ENCODE measurements at regions not wholly inside any gene's neighbourhood (a gene's known extent, or its start where the extent isn't known, plus 50 kb on each side); places are given as distances from the start of the nearest gene placed in this dataset.

DNA sequence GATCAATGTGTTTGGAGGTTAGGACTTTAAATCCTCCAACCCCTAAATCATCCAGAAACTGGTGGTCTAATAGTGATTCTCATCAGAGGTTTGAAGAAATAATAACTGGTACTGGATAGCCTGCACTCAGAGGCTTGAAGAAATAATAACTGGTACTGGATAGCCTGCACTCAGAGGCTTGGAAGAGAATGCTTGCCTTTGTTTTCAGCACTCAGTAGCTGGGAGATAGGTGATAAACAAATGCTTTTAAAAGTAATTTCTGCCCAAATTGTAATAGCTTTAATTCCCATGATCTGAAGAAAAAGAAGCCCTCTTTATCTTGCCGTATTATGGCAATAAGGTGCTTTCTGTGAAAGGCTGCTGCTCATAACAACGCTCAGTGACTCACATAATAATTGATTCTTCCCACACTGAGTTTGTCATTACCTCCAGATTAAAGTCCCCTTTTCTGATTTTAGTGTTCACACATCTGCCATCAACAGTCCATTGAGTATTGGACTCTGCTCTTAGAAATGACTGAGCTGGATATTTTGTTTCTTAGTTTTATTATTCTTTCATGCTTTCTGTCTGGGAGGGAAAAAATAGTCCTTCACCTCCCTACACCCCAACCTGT is 112.3 kb upstream of the PHYHIPL start:
- Histone ChIP-seq H3K36me3 (ENCODE audit: insufficient read depth, low read length) (no peaks in the 10 kb centered on the region), H3K27ac (ENCODE audit: low read depth, low read length) (no peak overlapping the region), H3K9me3 (ENCODE audit: control insufficient read depth in 1 of 2, low read length in 2 of 2) (no peaks in the 10 kb centered on the region), H3K4me3 (ENCODE audit: low read length in 2 of 2) (no peak overlapping the region), H3K27me3 (ENCODE audit: insufficient read depth, low read length) (no peaks in the 10 kb centered on the region), H3K4me1 (ENCODE audit: insufficient read depth, low read length) (no peaks in the 10 kb centered on the region)
- POLR2A ChIA-PET (ENCODE audit: partially characterized antibody), result no interaction called here
- H3K4me1 Mint-ChIP-seq, result no peaks in the 10 kb centered on the region
- no peak overlapping the region for H3K27ac Mint-ChIP-seq
- H3K9me3 Mint-ChIP-seq, result peaks cover 0 to 5% (median 2%) of the 10 kb centered on the region in 8 donors
- H3K36me3 Mint-ChIP-seq, result no peaks in the 10 kb centered on the region
- H3K4me3 Mint-ChIP-seq, result no peak overlapping the region
- no peak for DNase-seq
- H3K27me3 Mint-ChIP-seq, result peaks cover 0 to 2% of the 10 kb centered on the region in 2 donors
- intact Hi-C loops (cut with micrococcal nuclease), result no loop called here
- CTCF ChIA-PET (ENCODE audit: partially characterized antibody), result no interaction called here

DNA sequence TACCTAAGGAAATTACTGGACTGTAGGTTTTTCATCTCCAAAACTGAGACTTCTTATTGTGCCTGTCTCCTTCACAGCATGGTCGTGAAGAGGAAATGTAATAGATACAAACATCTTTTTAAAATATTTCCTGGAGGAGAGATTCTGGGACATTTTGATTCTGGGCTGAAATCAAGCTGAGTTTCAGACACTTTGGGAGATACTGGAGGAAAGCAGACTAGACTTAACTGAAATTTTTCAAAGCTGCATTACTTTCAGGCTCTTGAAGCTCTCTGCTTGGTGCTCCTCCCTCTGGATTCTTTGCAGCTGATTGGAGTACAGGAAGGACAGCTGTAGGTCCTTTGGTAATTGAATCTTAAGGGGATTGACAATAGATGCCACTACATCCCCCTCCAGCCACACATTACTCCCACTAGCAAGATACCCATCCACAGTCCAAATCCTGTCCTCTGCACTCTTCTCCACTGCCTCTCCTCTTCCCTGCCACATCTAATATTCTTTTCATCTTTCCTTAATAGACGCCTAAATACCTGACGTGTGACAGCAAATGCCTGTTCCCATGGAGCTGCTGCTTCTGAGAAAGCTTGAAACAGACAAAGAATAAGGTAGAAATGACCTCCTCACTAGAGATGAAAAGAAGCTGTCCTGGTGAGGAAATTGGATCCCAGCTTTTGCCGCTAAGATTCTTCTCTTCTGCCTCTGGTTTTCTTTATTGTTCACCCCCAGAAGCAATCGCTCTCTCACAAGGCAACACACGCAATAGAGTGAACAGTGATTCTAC is 111.5 kb upstream of the PHYHIPL start:
- no peaks in the 10 kb centered on the region for H3K9me3 ChIP-seq (ENCODE audit: control insufficient read depth in 1 of 2, low read length in 2 of 2)
- intact Hi-C loops (cut with micrococcal nuclease), result no loop called here
- Mint-ChIP-seq H3K27ac (no peak overlapping the region), H3K4me3 (no peak overlapping the region), H3K9me3 (peaks cover 0 to 5% (median under 1%) of the 10 kb centered on the region in 8 donors), H3K27me3 (peaks cover 0 to 2% of the 10 kb centered on the region in 2 donors), H3K36me3 (no peaks in the 10 kb centered on the region), H3K4me1 (no peaks in the 10 kb centered on the region)
- H3K27ac ChIP-seq (ENCODE audit: low read depth, low read length), result no peak overlapping the region
- H3K36me3 ChIP-seq (ENCODE audit: insufficient read depth, low read length), result no peaks in the 10 kb centered on the region
- no peak overlapping the region for H3K4me3 ChIP-seq (ENCODE audit: low read length in 2 of 2)
- no peaks in the 10 kb centered on the region for H3K4me1 ChIP-seq (ENCODE audit: insufficient read depth, low read length)
- DNase-seq, result no peak
- ChIA-PET CTCF (ENCODE audit: partially characterized antibody) (no interaction called here), POLR2A (ENCODE audit: partially characterized antibody) (no interaction called here)
- H3K27me3 ChIP-seq (ENCODE audit: insufficient read depth, low read length), result no peaks in the 10 kb centered on the region

DNA sequence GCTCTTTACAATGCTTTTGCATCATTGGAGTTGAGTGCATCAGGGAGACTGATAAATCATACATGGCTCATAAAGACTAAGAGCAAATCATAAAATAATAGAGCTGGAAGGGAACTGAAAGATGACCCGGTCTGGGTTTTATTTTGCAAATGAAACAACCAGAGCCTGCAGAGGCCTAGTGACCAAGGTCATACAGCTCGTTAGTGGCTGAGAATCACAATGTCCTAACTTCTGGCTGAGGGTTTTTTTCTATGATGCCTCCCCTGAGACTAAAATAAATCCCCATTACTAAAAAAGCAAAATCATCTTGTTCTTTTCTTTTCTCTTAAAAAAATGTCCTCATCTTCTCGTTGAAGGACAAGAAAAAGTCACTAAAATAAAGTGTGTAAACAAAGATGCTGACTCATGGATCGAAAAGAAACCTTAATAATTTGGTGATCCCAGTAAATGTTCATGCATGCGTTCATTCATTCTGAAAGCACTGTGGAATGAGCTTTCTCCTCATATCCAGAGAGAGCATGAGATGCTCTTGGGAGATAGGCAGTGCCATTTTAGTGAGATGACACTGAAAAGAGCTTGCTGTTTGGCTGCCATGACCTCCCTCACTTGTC is 107.8 kb upstream of the PHYHIPL start:
- peaks cover 0 to 7% (median 0%) of the 10 kb centered on the region in 8 donors for H3K9me3 Mint-ChIP-seq
- DNase-seq, result no peak
- H3K36me3 Mint-ChIP-seq, result no peaks in the 10 kb centered on the region
- CTCF ChIA-PET (ENCODE audit: partially characterized antibody), result interaction anchor here (1.5 kb wide), 1 partner anchor 11 kb away, joined by 5 read pairs; no protein-coding TSS in a partner anchor
- Histone ChIP-seq H3K9me3 (ENCODE audit: control insufficient read depth in 1 of 2, low read length in 2 of 2) (no peaks in the 10 kb centered on the region), H3K27me3 (ENCODE audit: insufficient read depth, low read length) (no peaks in the 10 kb centered on the region), H3K4me3 (ENCODE audit: low read length in 2 of 2) (no peak overlapping the region), H3K4me1 (ENCODE audit: insufficient read depth, low read length) (no peaks in the 10 kb centered on the region), H3K27ac (ENCODE audit: low read depth, low read length) (no peak overlapping the region), H3K36me3 (ENCODE audit: insufficient read depth, low read length) (no peaks in the 10 kb centered on the region)
- H3K27ac Mint-ChIP-seq, result no peak overlapping the region
- no peaks in the 10 kb centered on the region for H3K4me1 Mint-ChIP-seq
- no peaks in the 10 kb centered on the region for H3K27me3 Mint-ChIP-seq
- H3K4me3 Mint-ChIP-seq, result no peak overlapping the region
- intact Hi-C loops (cut with micrococcal nuclease), result no loop called here
- POLR2A ChIA-PET (ENCODE audit: partially characterized antibody), result no interaction called here

DNA sequence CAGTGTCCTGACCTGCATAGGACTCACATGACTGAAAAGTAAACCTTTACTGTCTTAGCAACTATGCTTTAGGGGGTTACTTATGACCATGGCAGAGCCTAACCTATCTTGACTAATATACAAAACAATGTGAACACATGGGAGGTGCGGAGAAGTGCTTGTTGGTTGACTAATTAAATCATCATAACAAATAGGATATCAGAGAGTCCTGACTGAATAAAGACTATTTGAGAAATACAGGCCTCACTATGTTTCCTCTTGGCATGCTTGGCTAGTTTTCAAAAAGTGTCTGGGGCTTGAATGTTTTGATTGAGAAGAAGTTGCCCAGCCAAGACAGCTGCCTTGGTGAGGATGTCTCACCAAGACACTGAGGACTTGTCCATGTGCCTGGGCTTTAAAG is 104.4 kb upstream of the PHYHIPL start:
- no peaks in the 10 kb centered on the region for H3K36me3 ChIP-seq (ENCODE audit: insufficient read depth, low read length)
- CTCF ChIA-PET (ENCODE audit: partially characterized antibody), result no interaction called here
- Mint-ChIP-seq H3K4me1 (no peaks in the 10 kb centered on the region), H3K27me3 (no peaks in the 10 kb centered on the region), H3K4me3 (no peak overlapping the region), H3K9me3 (peaks cover 0 to 4% (median 0%) of the 10 kb centered on the region in 8 donors), H3K27ac (no peak overlapping the region), H3K36me3 (no peaks in the 10 kb centered on the region)
- intact Hi-C loops (cut with micrococcal nuclease), result no loop called here
- H3K27ac ChIP-seq (ENCODE audit: low read depth, low read length), result no peak overlapping the region
- POLR2A ChIA-PET (ENCODE audit: partially characterized antibody), result no interaction called here
- H3K4me1 ChIP-seq (ENCODE audit: insufficient read depth, low read length), result no peaks in the 10 kb centered on the region
- no peaks in the 10 kb centered on the region for H3K9me3 ChIP-seq (ENCODE audit: control insufficient read depth in 1 of 2, low read length in 2 of 2)
- no peaks in the 10 kb centered on the region for H3K27me3 ChIP-seq (ENCODE audit: insufficient read depth, low read length)
- no peak for DNase-seq
- H3K4me3 ChIP-seq (ENCODE audit: low read length in 2 of 2), result no peak overlapping the region

DNA sequence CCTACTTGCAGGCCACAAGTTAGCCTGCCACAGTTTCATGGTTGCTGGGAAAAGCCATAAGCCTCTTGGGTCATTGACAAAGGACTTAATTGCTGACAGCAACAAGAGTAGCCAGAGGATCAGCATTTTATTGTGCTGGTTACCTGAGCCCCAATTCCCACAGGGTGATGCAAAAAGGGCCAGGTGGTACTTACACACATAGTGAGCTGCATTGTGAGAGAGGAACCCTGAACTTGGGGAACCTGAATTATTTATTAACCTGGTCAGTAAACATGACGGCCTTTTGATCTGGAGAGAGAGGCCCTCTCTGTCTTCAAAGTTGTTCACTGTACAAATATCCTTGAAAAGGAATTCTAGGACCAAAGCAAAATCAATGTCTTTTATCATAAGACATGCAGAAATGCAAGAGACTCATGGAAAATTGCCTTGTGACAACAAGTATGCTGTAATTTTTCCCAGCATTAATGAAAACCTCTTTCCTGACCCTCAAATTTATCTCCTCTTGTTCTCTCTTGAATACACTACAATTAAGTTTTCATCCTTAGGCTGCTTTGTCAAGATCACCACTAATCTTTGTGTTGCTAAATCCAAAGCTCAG is 102.9 kb upstream of the PHYHIPL start:
- Histone ChIP-seq H3K36me3 (ENCODE audit: insufficient read depth, low read length) (no peaks in the 10 kb centered on the region), H3K27me3 (ENCODE audit: insufficient read depth, low read length) (no peaks in the 10 kb centered on the region), H3K4me1 (ENCODE audit: insufficient read depth, low read length) (no peaks in the 10 kb centered on the region), H3K9me3 (ENCODE audit: control insufficient read depth in 1 of 2, low read length in 2 of 2) (no peaks in the 10 kb centered on the region), H3K27ac (ENCODE audit: low read depth, low read length) (no peak overlapping the region), H3K4me3 (ENCODE audit: low read length in 2 of 2) (no peak overlapping the region)
- Mint-ChIP-seq H3K4me3 (no peak overlapping the region), H3K4me1 (no peaks in the 10 kb centered on the region), H3K36me3 (no peaks in the 10 kb centered on the region), H3K27me3 (no peaks in the 10 kb centered on the region), H3K9me3 (peaks cover 0 to 4% (median 0%) of the 10 kb centered on the region in 8 donors), H3K27ac (no peak overlapping the region)
- CTCF ChIA-PET (ENCODE audit: partially characterized antibody), result no interaction called here
- POLR2A ChIA-PET (ENCODE audit: partially characterized antibody), result no interaction called here
- intact Hi-C loops (cut with micrococcal nuclease), result no loop called here
- no peak for DNase-seq

DNA sequence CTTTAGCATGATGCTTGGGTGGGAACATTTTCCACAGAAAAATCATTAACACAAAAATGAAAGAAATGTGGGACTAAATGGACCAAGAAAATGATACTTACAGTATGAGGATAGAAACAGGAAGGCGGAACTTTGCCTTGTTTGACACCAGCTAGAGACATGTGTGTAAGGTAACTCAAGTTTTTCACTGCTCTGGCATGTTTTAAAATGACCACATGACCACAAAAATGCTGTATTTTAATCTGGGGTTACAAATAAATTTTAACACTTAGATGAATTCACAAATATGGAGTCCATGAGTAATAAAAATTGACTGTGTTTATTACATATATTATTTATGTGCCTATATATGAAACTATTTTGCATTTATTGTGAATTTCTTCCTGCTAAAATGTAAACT is 100.9 kb upstream of the PHYHIPL start:
- ChIA-PET CTCF (ENCODE audit: partially characterized antibody) (no interaction called here), POLR2A (ENCODE audit: partially characterized antibody) (no interaction called here)
- H3K4me1 ChIP-seq (ENCODE audit: insufficient read depth, low read length), result no peaks in the 10 kb centered on the region
- intact Hi-C loops (cut with micrococcal nuclease), result no loop called here
- no peaks in the 10 kb centered on the region for H3K9me3 ChIP-seq (ENCODE audit: control insufficient read depth in 1 of 2, low read length in 2 of 2)
- Mint-ChIP-seq H3K27ac (no peak overlapping the region), H3K9me3 (peaks cover 0 to 4% (median 0%) of the 10 kb centered on the region in 8 donors), H3K27me3 (no peaks in the 10 kb centered on the region), H3K4me1 (no peaks in the 10 kb centered on the region), H3K4me3 (no peak overlapping the region), H3K36me3 (no peaks in the 10 kb centered on the region)
- no peak overlapping the region for H3K27ac ChIP-seq (ENCODE audit: low read depth, low read length)
- no peaks in the 10 kb centered on the region for H3K27me3 ChIP-seq (ENCODE audit: insufficient read depth, low read length)
- no peak for DNase-seq
- no peaks in the 10 kb centered on the region for H3K36me3 ChIP-seq (ENCODE audit: insufficient read depth, low read length)
- no peak overlapping the region for H3K4me3 ChIP-seq (ENCODE audit: low read length in 2 of 2)

DNA sequence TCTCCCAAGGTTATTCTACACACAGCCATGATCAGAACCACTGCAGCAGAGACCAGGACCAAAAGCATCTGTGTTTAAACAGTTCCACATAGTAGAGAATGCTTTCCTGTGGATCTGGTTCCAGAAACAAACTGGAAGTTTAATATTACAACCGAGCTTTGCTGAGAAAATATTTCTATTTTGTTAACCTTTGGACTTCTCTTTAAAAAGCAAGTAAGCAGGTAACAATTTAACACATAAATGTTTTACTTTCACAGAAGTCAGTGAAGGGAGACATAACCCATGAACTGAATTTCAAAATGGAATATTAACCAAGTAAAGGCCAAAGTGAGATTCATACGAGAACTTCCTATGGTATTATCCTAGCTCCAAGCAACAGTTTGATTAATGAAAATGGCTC is 98.6 kb upstream of the PHYHIPL start:
- H3K27ac Mint-ChIP-seq, result no peak overlapping the region
- Histone ChIP-seq H3K4me3 (ENCODE audit: low read length in 2 of 2) (no peak overlapping the region), H3K4me1 (ENCODE audit: insufficient read depth, low read length) (no peaks in the 10 kb centered on the region), H3K27me3 (ENCODE audit: insufficient read depth, low read length) (no peaks in the 10 kb centered on the region), H3K27ac (ENCODE audit: low read depth, low read length) (no peak overlapping the region), H3K9me3 (ENCODE audit: control insufficient read depth in 1 of 2, low read length in 2 of 2) (no peaks in the 10 kb centered on the region), H3K36me3 (ENCODE audit: insufficient read depth, low read length) (no peaks in the 10 kb centered on the region)
- H3K27me3 Mint-ChIP-seq, result peaks cover 0 to 2% of the 10 kb centered on the region in 2 donors
- ChIA-PET CTCF (ENCODE audit: partially characterized antibody) (no interaction called here), POLR2A (ENCODE audit: partially characterized antibody) (no interaction called here)
- no peaks in the 10 kb centered on the region for H3K4me1 Mint-ChIP-seq
- H3K9me3 Mint-ChIP-seq, result peaks cover 0 to 3% (median 0%) of the 10 kb centered on the region in 8 donors
- no peak overlapping the region for H3K4me3 Mint-ChIP-seq
- intact Hi-C loops (cut with micrococcal nuclease), result no loop called here
- DNase-seq, result no peak
- H3K36me3 Mint-ChIP-seq, result no peaks in the 10 kb centered on the region
